ENCODE measurements at regions not wholly inside any gene's neighbourhood (a gene's known extent, or its start where the extent isn't known, plus 50 kb on each side); places are given as distances from the start of the nearest gene placed in this dataset. TPM values are rescaled to one million over a fixed set of nuclear protein-coding genes. Genes with fewer than 3 reads are reported as not detected.
"Not testable (repeated sequence)": the region's sequence is repeated elsewhere in the genome, so short reads cannot be mapped to it uniquely, and the experiment has no call there.

GRCh38 chr10:38451306-38451967 is 357.3 kb downstream of the ZNF37A start:
- H3K27me3 Mint-ChIP-seq (ENCODE audit: low read depth in 3 of 3); H3K4me2 ChIP-seq (replicated peaks; ENCODE audit: extremely low read depth, low read length, poor library complexity, severe bottlenecking); H3K4me3 ChIP-seq (replicated peaks in 1 of 3; ENCODE audit: low read depth in 2 of 3, low read length in 3 of 3); H4K20me1 ChIP-seq (ENCODE audit: insufficient read depth, low read length); H3K36me3 ChIP-seq (replicated peaks in 1 of 2; ENCODE audit: control insufficient read depth in 1 of 2, insufficient read depth in 2 of 2, low read length in 2 of 2); H3K27me3 ChIP-seq (ENCODE audit: control insufficient read depth in 2 of 2, insufficient read depth in 2 of 2, low read length in 2 of 2); H3K27ac ChIP-seq (ENCODE audit: low read depth in 1 of 2, low read length in 2 of 2); intact Hi-C loops (cut with micrococcal nuclease); H3K9ac ChIP-seq (ENCODE audit: insufficient read depth, low read length, poor library complexity, severe bottlenecking); H3K4me3 Mint-ChIP-seq; H2AFZ ChIP-seq (ENCODE audit: insufficient read depth, low read depth, low read length, poor library complexity, severe bottlenecking); DNase-seq; H3K4me1 ChIP-seq (ENCODE audit: control insufficient read depth in 1 of 2, insufficient read depth in 2 of 2, low read length in 2 of 2); H3K4me1 Mint-ChIP-seq; H3K79me2 ChIP-seq (ENCODE audit: insufficient read depth, low read length); H3K27ac Mint-ChIP-seq: not testable (repeated sequence)
- H3K9me3 ChIP-seq (replicated peaks in 1 of 2; ENCODE audit: control insufficient read depth in 1 of 2, insufficient read depth in 1 of 2, low read length in 2 of 2), result peaks cover 14 to 58% of the 10 kb centered on the region in 2 donors
- WGBS (ENCODE audit: insufficient coverage), result 99% methylated on average over 18 of the region's 28 CpGs
- Mint-ChIP-seq H3K9me3 (peaks cover 27 to 69% (median 54%) of the 10 kb centered on the region in 7 donors), H3K36me3 (peaks cover 10 to 25% of the 10 kb centered on the region in 2 donors)

Small RNAs in the stretch of these regions (small RNA-seq; reads per million reads assigned to genes)
- not detected for gene AL117339.3 (ENCODE audit: insufficient read length, low read depth)
- not detected for gene RNU6-1118P (ENCODE audit: insufficient read length, low read depth)

Data from CD14-positive monocyte (primary cell).